H9 (cell line): ENCODE measurements at regions not wholly inside any gene's neighbourhood (a gene's known extent, or its start where the extent isn't known, plus 50 kb on each side); places are given as distances from the start of the nearest gene placed in this dataset.
A peak's percentile ranks its signal among the peaks of the same experiment; 100 is the strongest.

ENCODE experiments used
- DNase-seq: peaks from one replicate; pipeline ENCODE4 v3.0.0-alpha.2; 2017
- H2AFZ ChIP-seq: one replicate; pipeline ENCODE4 v1.6.1; 2013; ENCODE audit warnings: mild to moderate bottlenecking, low read length, control low read depth, moderate library complexity
- H2AK5ac ChIP-seq: 2 replicates; pipeline ENCODE4 v1.6.1; 2013; ENCODE audit warnings: low read length, control low read depth, mixed read lengths; ENCODE audit not compliant: insufficient read length
- H2BK120ac ChIP-seq: one replicate; pipeline ENCODE4 v1.6.1; 2013; ENCODE audit warnings: low read depth, mild to moderate bottlenecking, low read length, control low read depth, inconsistent platforms; ENCODE audit not compliant: poor library complexity, severe bottlenecking
- H2BK12ac ChIP-seq: 2 replicates; pipeline ENCODE4 v1.6.1; 2013; ENCODE audit warnings: low read length, control low read depth, mixed read lengths, low read depth; ENCODE audit not compliant: insufficient read length
- H2BK15ac ChIP-seq: 2 replicates; pipeline ENCODE4 v1.6.1; 2013; ENCODE audit warnings: low read depth, low read length, control low read depth
- H2BK20ac ChIP-seq: one replicate; pipeline ENCODE4 v1.6.1; 2013; ENCODE audit warnings: low read depth, mild to moderate bottlenecking, low read length, control low read depth, inconsistent platforms; ENCODE audit not compliant: poor library complexity, severe bottlenecking
- H2BK5ac ChIP-seq: 2 replicates; pipeline ENCODE4 v1.6.1; 2013; ENCODE audit warnings: low read length, control low read depth, mixed read lengths; ENCODE audit not compliant: insufficient read length
- H3K14ac ChIP-seq: 2 replicates; pipeline ENCODE4 v1.6.1; 2013; ENCODE audit warnings: low read length, control low read depth; ENCODE audit not compliant: insufficient read depth
- H3K18ac ChIP-seq: 2 replicates; pipeline ENCODE4 v1.6.1; 2013; ENCODE audit warnings: low read depth, mild to moderate bottlenecking, mixed read lengths, low read length, control low read depth; ENCODE audit not compliant: insufficient read length
- H3K23ac ChIP-seq: 2 replicates; pipeline ENCODE4 v1.6.1; 2013; ENCODE audit warnings: low read length, control low read depth, mixed read lengths, low read depth; ENCODE audit not compliant: insufficient read length
- H3K23me2 ChIP-seq: 2 replicates; pipeline ENCODE4 v1.6.1; 2013; ENCODE audit warnings: low read depth, mild to moderate bottlenecking, mixed read lengths, low read length, control low read depth; ENCODE audit not compliant: insufficient read length, poor library complexity, severe bottlenecking
- H3K27ac ChIP-seq: 2 replicates; pipeline ENCODE4 v1.5.1; 2013; ENCODE audit warnings: low read length, control low read depth, mixed read lengths, low read depth; ENCODE audit not compliant: insufficient read length
- H3K27me3 ChIP-seq: 2 replicates; pipeline ENCODE4 v1.6.1; 2013; ENCODE audit warnings: low read length, control low read depth, inconsistent platforms; ENCODE audit not compliant: insufficient read depth
- H3K4ac ChIP-seq: 2 replicates; pipeline ENCODE4 v1.6.1; 2013; ENCODE audit warnings: low read depth, mild to moderate bottlenecking, control low read depth, inconsistent platforms, low read length, moderate library complexity
- H3K4me1 ChIP-seq: 2 replicates; pipeline ENCODE4 v1.6.1; 2013; ENCODE audit warnings: low read length, control low read depth, inconsistent platforms; ENCODE audit not compliant: insufficient read depth
- H3K4me2 ChIP-seq: 2 replicates; pipeline ENCODE4 v1.6.1; 2013; ENCODE audit warnings: low read length, control low read depth, mixed read lengths; ENCODE audit not compliant: insufficient read length, insufficient read depth
- H3K56ac ChIP-seq: 2 replicates; pipeline ENCODE4 v1.6.1; 2013; ENCODE audit warnings: low read depth, mild to moderate bottlenecking, mixed read lengths, low read length, control low read depth; ENCODE audit not compliant: insufficient read length
- H3K79me1 ChIP-seq: 2 replicates; pipeline ENCODE4 v1.6.1; 2013; ENCODE audit warnings: low read depth, mild to moderate bottlenecking, moderate library complexity, low read length, control low read depth, inconsistent platforms; ENCODE audit not compliant: insufficient read depth, poor library complexity, severe bottlenecking
- H3K79me2 ChIP-seq: 2 replicates; pipeline ENCODE4 v1.6.1; 2013; ENCODE audit warnings: low read length, control low read depth, inconsistent platforms; ENCODE audit not compliant: insufficient read depth
- H3K9ac ChIP-seq: 2 replicates; pipeline ENCODE4 v1.6.1; 2013; ENCODE audit warnings: low read length, control low read depth, mixed read lengths; ENCODE audit not compliant: insufficient read length; ENCODE audit errors: extremely low read depth
- H3K9me3 ChIP-seq: one replicate; pipeline ENCODE4 v1.6.1; 2013; ENCODE audit warnings: low read depth, low read length, inconsistent platforms; ENCODE audit not compliant: control insufficient read depth
- H3T11ph ChIP-seq: one replicate; pipeline ENCODE4 v1.6.1; 2013; ENCODE audit warnings: mild to moderate bottlenecking, low read length, control low read depth, inconsistent platforms
- H4K20me1 ChIP-seq: one replicate; pipeline ENCODE4 v1.6.1; 2013; ENCODE audit not compliant: control insufficient read depth, insufficient read length, insufficient read depth
- H4K5ac ChIP-seq: 2 replicates; pipeline ENCODE4 v1.6.1; 2013; ENCODE audit warnings: low read depth, mild to moderate bottlenecking, mixed read lengths, low read length, control low read depth; ENCODE audit not compliant: insufficient read length
- H4K8ac ChIP-seq: replicated peaks from 2 replicates; pipeline ENCODE4 v1.6.1; 2013; ENCODE audit warnings: low read length, control low read depth, mixed read lengths, low read depth; ENCODE audit not compliant: insufficient read length
- H4K91ac ChIP-seq: 2 replicates; pipeline ENCODE4 v1.6.1; 2013; ENCODE audit warnings: low read depth, mild to moderate bottlenecking, moderate library complexity, mixed read lengths, low read length, control low read depth; ENCODE audit not compliant: insufficient read length
- H3K27ac Mint-ChIP-seq, 3 experiments: 2 replicates in 2 of 3; 3 replicates in 1 of 3; pipeline ENCODE4 v1.8.0; 2020 to 2021; ENCODE audit warnings: mixed read lengths in 3 of 3, mild to moderate bottlenecking in 1 of 3, moderate library complexity in 1 of 3
- H3K27me3 Mint-ChIP-seq: 2 replicates; pipeline ENCODE4 v1.8.0; 2021; ENCODE audit warnings: low read depth, mild to moderate bottlenecking, moderate library complexity, mixed read lengths
- H3K36me3 Mint-ChIP-seq, 3 experiments: 2 replicates in 2 of 3; 3 replicates in 1 of 3; pipeline ENCODE4 v1.8.0; 2020 to 2021; ENCODE audit warnings: low read depth in 3 of 3, mixed read lengths in 3 of 3; ENCODE audit not compliant: insufficient read depth in 1 of 3
- H3K4me1 Mint-ChIP-seq, 2 experiments: 2 replicates each; pipeline ENCODE4 v1.8.0; 2020; ENCODE audit warnings: mixed read lengths in 2 of 2
- H3K4me3 Mint-ChIP-seq, 2 experiments: 2 replicates in 1 of 2; 3 replicates in 1 of 2; pipeline ENCODE4 v1.8.0; 2020 to 2021; ENCODE audit warnings: mild to moderate bottlenecking in 2 of 2, mixed read lengths in 2 of 2, moderate library complexity in 1 of 2
- H3K9me3 Mint-ChIP-seq, 2 experiments: 2 replicates in 1 of 2; 3 replicates in 1 of 2; pipeline ENCODE4 v1.8.0; 2020; ENCODE audit warnings: mild to moderate bottlenecking in 2 of 2, mixed read lengths in 2 of 2, moderate library complexity in 1 of 2
- CTCF ChIP-seq: fragments of 200-600 bp; sonication (generic); conservative IDR thresholded peaks from 3 replicates; pipeline ENCODE4 v1.8.0; 2021; ENCODE audit warnings: antibody characterized with exemption, mild to moderate bottlenecking
- WGBS: extraction: QIAGEN DNeasy Blood & Tissue Kit; methylation state at CpG from one replicate; pipeline ENCODE4 v1.1.7; 2013; ENCODE audit warnings: missing lambda C conversion rate, low lambda C conversion rate, mixed read lengths; ENCODE audit not compliant: insufficient read length; ENCODE audit errors: extremely low coverage; 5-methylcytosine and 5-hydroxymethylcytosine counted together

- peak; percentile 29 for DNase-seq
- no peaks in the 10 kb centered on the region for H3K79me1 ChIP-seq
- H4K20me1 ChIP-seq: no peaks in the 10 kb centered on the region
- no peak overlapping the region for H3K23ac ChIP-seq
- H4K91ac ChIP-seq: no peak overlapping the region
- no peak overlapping the region for H3K4ac ChIP-seq
- H3K27ac Mint-ChIP-seq: no peak overlapping the region; a peak in 1 of 7 replicates
- no peak overlapping the region for H3K9ac ChIP-seq
- H3K27ac ChIP-seq: no peak overlapping the region
- peaks cover 2% of the 10 kb centered on the region for H3K27me3 Mint-ChIP-seq
- no peak overlapping the region for H3K4me3 Mint-ChIP-seq
- no peak overlapping the region for H3K14ac ChIP-seq
- H3K36me3 Mint-ChIP-seq: no peaks in the 10 kb centered on the region
- H3T11ph ChIP-seq: no peak overlapping the region
- no peak overlapping the region for H4K8ac ChIP-seq
- H3K23me2 ChIP-seq: no peaks in the 10 kb centered on the region
- H3K9me3 Mint-ChIP-seq: no peaks in the 10 kb centered on the region; a peak in 1 of 5 replicates
- WGBS: no CpG with 5 or more reads among the region's 16 CpGs
- H2BK5ac ChIP-seq: no peak overlapping the region
- H3K56ac ChIP-seq: no peak overlapping the region
- H2AK5ac ChIP-seq: no peak overlapping the region
- H2BK15ac ChIP-seq: no peak overlapping the region
- H2BK120ac ChIP-seq: no peak overlapping the region
- no peaks in the 10 kb centered on the region for H3K27me3 ChIP-seq
- no peak overlapping the region for H2BK20ac ChIP-seq
- no peak overlapping the region for H2AFZ ChIP-seq
- H3K4me1 Mint-ChIP-seq: peaks cover 9 to 18% of the 10 kb centered on the region in 2 experiments
- H2BK12ac ChIP-seq: no peak overlapping the region
- H4K5ac ChIP-seq: no peak overlapping the region
- peaks cover 2% of the 10 kb centered on the region; the same call in 1 of the 2 replicates for H3K4me1 ChIP-seq
- no peak for TF ChIP-seq CTCF
- H3K18ac ChIP-seq: no peak overlapping the region
- H3K79me2 ChIP-seq: no peaks in the 10 kb centered on the region
- H3K9me3 ChIP-seq: no peaks in the 10 kb centered on the region
- H3K4me2 ChIP-seq: no peak overlapping the region
These were observed 367.4 kb upstream of the TNRC6C start for GRCh38 chr17:77590951-77591735.
